ENCODE measurements at regions not wholly inside any gene's neighbourhood (a gene's known extent, or its start where the extent isn't known, plus 50 kb on each side); places are given as distances from the start of the nearest gene placed in this dataset.

DNA sequence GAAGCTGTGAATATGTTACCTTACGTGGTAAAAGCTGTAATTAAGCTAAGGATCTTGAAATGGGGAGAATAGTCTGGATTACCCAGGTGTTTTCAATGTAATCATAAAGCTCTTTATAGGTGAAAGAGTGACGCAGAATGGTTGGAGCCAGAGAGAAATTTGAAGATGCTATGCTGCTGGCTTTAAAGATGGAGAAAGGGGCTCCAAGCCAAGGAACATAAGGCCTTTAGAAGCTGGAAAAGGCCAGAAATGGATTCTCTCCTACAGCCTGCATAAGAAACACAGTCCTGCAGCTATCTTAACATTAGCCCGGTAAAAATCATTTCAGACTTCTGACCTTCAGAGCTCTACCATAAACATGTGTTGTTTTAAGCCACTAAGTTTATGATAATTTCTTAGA is 243.3 kb upstream of the VLDLR start:
- TF ChIP-seq YY1 (IDR thresholded peaks at IDR 0.05; ENCODE audit: insufficient read depth, insufficient read length), result no peak
- TF ChIP-seq SUZ12 (IDR thresholded peaks at IDR 0.05; ENCODE audit: extremely low read depth, insufficient read depth, insufficient read length), result no peak
- TF ChIP-seq ZNF274 (IDR thresholded peaks at IDR 0.05; ENCODE audit: low read depth, low read length), result no peak

Data from NT2/D1 (cell line).